Activated naive CD8-positive, alpha-beta T cell treated with anti-CD3 and anti-CD28 coated beads, Interleukin-2, amount 50 U/mL, for 24 hours (primary cell): ENCODE measurements at regions not wholly inside any gene's neighbourhood (a gene's known extent, or its start where the extent isn't known, plus 50 kb on each side); places are given as distances from the start of the nearest gene placed in this dataset.

Source experiments
- ATAC-seq: fragments of 150-1000 bp; cut with Tn5 transposase; one replicate; pipeline ENCODE4 v1.10.0; 2021
- DNase-seq: peaks from one replicate; pipeline ENCODE4 v3.0.0; 2021
- H3K27ac Mint-ChIP-seq: one replicate; pipeline ENCODE4 v1.8.0; 2021; ENCODE audit warnings: mild to moderate bottlenecking, mixed read lengths
- H3K27me3 Mint-ChIP-seq: one replicate; pipeline ENCODE4 v1.8.0; 2021; ENCODE audit warnings: mixed read lengths
- H3K36me3 Mint-ChIP-seq: one replicate; pipeline ENCODE4 v1.8.0; 2021; ENCODE audit warnings: low read depth, mixed read lengths
- H3K4me1 Mint-ChIP-seq: one replicate; pipeline ENCODE4 v1.8.0; 2021; ENCODE audit warnings: mixed read lengths
- H3K4me3 Mint-ChIP-seq: one replicate; pipeline ENCODE4 v1.8.0; 2021; ENCODE audit warnings: mild to moderate bottlenecking, moderate library complexity, mixed read lengths
- H3K9me3 Mint-ChIP-seq: one replicate; pipeline ENCODE4 v1.8.0; 2021; ENCODE audit warnings: mixed read lengths

DNA sequence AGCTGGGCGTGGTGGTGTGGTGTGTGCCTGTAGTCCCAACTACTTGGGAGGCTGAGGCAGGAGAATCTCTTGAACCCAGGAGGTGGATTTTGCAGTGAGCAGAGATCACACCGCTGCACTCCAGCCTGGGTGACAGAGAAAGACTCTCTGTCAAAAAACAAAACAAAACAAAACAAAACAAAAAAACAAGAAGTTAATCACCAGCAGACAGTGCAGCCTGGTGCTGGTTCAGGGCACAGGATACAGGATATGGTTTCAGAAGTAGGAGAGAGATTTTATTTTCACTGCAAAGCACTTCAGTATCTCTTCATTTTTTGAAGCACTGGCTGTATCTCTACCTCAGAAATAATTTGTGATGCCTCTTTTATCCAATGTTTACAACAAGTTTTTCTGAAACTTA is 1222.9 kb upstream of the PRKX start:
- DNase-seq: no peak
- peaks cover 6% of the 10 kb centered on the region for H3K4me1 Mint-ChIP-seq
- no peak overlapping the region for H3K4me3 Mint-ChIP-seq
- H3K27ac Mint-ChIP-seq: no peak overlapping the region
- H3K36me3 Mint-ChIP-seq: no peaks in the 10 kb centered on the region
- no peaks in the 10 kb centered on the region for H3K27me3 Mint-ChIP-seq
- H3K9me3 Mint-ChIP-seq: peaks cover 3% of the 10 kb centered on the region
- no peak for ATAC-seq

DNA sequence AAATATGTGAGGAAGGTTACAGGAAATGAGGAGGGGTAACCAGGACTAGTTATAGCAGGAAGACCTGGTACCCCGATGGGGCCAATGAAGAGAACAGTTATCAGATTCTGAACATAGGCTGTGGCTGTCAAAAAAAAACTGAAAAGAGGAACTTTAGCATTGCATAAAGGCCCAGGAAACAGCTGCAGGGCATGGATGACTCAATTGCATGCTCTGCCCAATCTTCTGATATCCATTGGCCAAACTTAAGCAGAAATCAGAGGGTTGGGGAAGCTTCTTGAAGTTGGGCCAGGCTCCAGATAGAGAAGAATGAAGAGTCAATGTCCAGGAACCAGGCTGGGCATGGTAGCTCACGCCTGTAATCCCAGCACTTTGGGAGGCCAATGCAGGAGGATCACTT is 1222.4 kb upstream of the PRKX start:
- H3K9me3 Mint-ChIP-seq: peaks cover 3% of the 10 kb centered on the region
- no peaks in the 10 kb centered on the region for H3K36me3 Mint-ChIP-seq
- no peak overlapping the region for H3K27ac Mint-ChIP-seq
- H3K4me1 Mint-ChIP-seq: peaks cover 6% of the 10 kb centered on the region
- no peak overlapping the region for H3K4me3 Mint-ChIP-seq
- ATAC-seq (no peak), DNase-seq (peak; percentile 1)
- no peaks in the 10 kb centered on the region for H3K27me3 Mint-ChIP-seq

DNA sequence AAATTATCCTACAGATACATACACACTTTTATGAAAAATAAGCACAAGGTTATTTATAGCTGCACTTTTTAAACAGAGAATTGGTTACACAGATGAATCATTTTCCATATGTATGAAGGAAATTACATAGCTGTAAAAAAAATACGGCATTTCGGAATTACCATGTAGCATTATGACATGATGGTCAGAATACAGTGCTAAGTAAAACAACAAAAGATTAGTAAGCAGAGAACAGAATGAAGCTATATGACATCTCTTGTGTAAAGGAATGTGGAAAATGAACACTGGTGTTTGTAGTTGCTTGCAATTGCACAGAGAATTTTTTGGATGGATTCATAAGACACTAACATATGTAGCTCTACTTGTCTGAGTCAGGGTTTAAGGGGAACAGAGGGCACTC is 1222.0 kb upstream of the PRKX start:
- Mint-ChIP-seq H3K9me3 (peaks cover 3% of the 10 kb centered on the region), H3K4me3 (no peak overlapping the region), H3K27me3 (no peaks in the 10 kb centered on the region), H3K4me1 (peaks cover 6% of the 10 kb centered on the region), H3K27ac (no peak overlapping the region), H3K36me3 (no peaks in the 10 kb centered on the region)
- no peak for ATAC-seq
- DNase-seq: no peak

GRCh38 chrX:4932790-4933189 is 1219.3 kb upstream of the PRKX start:
- no peak overlapping the region for H3K4me3 Mint-ChIP-seq
- no peaks in the 10 kb centered on the region for H3K36me3 Mint-ChIP-seq
- no peak overlapping the region for H3K27ac Mint-ChIP-seq
- H3K27me3 Mint-ChIP-seq: no peaks in the 10 kb centered on the region
- DNase-seq (no peak), ATAC-seq (no peak)
- H3K9me3 Mint-ChIP-seq: peaks cover 3% of the 10 kb centered on the region
- H3K4me1 Mint-ChIP-seq: peaks cover 6% of the 10 kb centered on the region

DNA sequence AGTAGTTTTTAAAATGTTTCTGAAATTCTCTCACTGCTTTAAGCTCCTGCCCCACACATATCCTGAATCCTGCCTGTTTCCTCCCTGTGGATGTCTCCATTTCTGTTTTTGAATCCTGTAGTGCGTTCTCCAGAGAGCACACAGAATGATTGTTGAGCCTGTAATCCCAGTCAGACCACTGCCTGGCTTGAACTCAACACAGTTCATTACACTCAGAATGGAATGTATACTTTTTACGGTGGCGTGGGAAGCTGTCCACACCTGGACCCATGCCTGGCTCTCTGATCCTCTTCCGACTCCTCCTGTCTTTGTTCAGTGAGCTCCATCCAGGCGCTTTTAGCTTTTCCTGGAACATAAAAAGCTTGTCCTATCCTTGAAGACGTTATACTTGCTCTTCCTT is 1217.0 kb upstream of the PRKX start:
- Mint-ChIP-seq H3K9me3 (peaks cover 3% of the 10 kb centered on the region), H3K36me3 (no peaks in the 10 kb centered on the region), H3K4me3 (no peak overlapping the region), H3K4me1 (no peaks in the 10 kb centered on the region), H3K27me3 (no peaks in the 10 kb centered on the region), H3K27ac (no peak overlapping the region)
- no peak for ATAC-seq
- no peak for DNase-seq

DNA sequence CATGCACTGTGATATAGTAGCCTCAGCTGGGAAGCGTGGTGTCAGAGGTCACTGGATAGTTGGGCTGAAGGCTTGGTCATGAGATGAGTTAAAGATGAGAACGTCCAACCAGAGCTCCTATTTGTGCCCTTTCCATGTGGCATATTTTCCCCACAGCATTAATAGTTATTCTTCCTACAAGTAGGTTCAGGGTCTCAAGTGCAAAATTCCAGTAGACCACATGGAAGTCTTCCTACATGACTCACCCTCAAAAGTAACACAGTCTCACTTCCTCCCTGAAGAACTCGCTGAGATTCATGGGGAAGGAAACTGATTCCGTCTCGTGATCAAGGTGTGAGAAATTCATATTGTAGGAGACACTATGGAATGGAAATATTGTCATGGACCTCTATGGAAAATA is 1212.5 kb upstream of the PRKX start:
- no peak for ATAC-seq
- no peak overlapping the region for H3K27ac Mint-ChIP-seq
- H3K4me1 Mint-ChIP-seq: no peaks in the 10 kb centered on the region
- H3K4me3 Mint-ChIP-seq: no peak overlapping the region
- H3K27me3 Mint-ChIP-seq: no peaks in the 10 kb centered on the region
- DNase-seq: no peak
- no peaks in the 10 kb centered on the region for H3K36me3 Mint-ChIP-seq
- peaks cover under 1% of the 10 kb centered on the region for H3K9me3 Mint-ChIP-seq

GRCh38 chrX:4909348-4909747 is 1195.9 kb upstream of the PRKX start:
- no peak overlapping the region for H3K27ac Mint-ChIP-seq
- H3K9me3 Mint-ChIP-seq: no peaks in the 10 kb centered on the region
- no peak for DNase-seq
- no peaks in the 10 kb centered on the region for H3K36me3 Mint-ChIP-seq
- no peaks in the 10 kb centered on the region for H3K27me3 Mint-ChIP-seq
- no peak for ATAC-seq
- peaks cover 2% of the 10 kb centered on the region for H3K4me1 Mint-ChIP-seq
- peak overlapping the region; percentile 63 for H3K4me3 Mint-ChIP-seq

GRCh38 chrX:4905576-4905975 is 1192.1 kb upstream of the PRKX start:
- no peaks in the 10 kb centered on the region for H3K9me3 Mint-ChIP-seq
- no peak overlapping the region for H3K4me3 Mint-ChIP-seq
- H3K27ac Mint-ChIP-seq: no peak overlapping the region
- no peaks in the 10 kb centered on the region for H3K36me3 Mint-ChIP-seq
- H3K27me3 Mint-ChIP-seq: no peaks in the 10 kb centered on the region
- no peak for DNase-seq
- no peak for ATAC-seq
- peaks cover 2% of the 10 kb centered on the region for H3K4me1 Mint-ChIP-seq

DNA sequence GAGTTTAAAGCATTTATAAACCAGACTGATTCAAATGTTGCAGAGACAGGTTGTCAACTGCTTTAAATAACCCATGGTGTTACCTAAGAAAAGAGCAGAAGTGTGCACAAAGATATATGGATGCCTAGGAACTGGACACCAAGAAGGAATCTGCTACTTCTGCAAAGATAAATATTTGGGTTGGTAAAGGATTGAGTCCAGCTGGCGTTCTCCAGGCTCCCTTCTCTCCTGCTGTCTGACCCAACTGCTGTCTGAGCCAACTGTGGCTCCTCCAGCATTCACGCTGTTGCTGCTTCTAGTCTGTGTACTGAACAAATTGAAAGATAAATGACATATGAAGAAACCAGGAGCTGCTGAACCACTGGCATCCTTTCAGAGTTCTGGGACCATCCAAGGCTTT is 1167.8 kb upstream of the PRKX start:
- Mint-ChIP-seq H3K27ac (no peak overlapping the region), H3K4me1 (no peaks in the 10 kb centered on the region), H3K27me3 (no peaks in the 10 kb centered on the region), H3K36me3 (no peaks in the 10 kb centered on the region), H3K9me3 (no peaks in the 10 kb centered on the region), H3K4me3 (no peak overlapping the region)
- DNase-seq: no peak
- no peak for ATAC-seq

DNA sequence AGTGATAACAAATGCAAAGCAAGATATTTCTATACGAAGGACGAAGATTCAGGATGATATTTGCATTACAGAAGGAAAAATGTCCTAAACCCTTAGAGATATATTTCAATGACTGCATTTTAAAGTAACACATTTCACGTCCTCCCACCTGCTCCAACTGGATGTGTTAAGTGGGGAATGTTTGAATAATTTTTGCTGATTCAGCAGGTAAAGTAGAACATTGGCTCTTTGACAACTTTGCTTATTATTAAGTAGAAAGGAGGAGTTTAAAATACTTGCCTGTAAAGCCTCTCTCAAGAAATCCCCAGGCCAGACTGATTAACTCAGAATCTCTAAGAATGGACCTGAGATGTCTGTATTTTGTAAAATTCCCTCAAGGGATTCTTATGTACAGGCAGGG is 1165.2 kb upstream of the PRKX start:
- Mint-ChIP-seq H3K4me3 (no peak overlapping the region), H3K27me3 (no peaks in the 10 kb centered on the region), H3K36me3 (no peaks in the 10 kb centered on the region), H3K4me1 (no peaks in the 10 kb centered on the region), H3K27ac (no peak overlapping the region), H3K9me3 (no peaks in the 10 kb centered on the region)
- DNase-seq (no peak), ATAC-seq (no peak)

GRCh38 chrX:4876268-4876667 is 1162.8 kb upstream of the PRKX start:
- no peaks in the 10 kb centered on the region for H3K4me1 Mint-ChIP-seq

GRCh38 chrX:4851534-4851933 is 1138.1 kb upstream of the PRKX start:
- Mint-ChIP-seq H3K27ac (no peak overlapping the region), H3K9me3 (no peaks in the 10 kb centered on the region), H3K4me3 (no peak overlapping the region), H3K36me3 (no peaks in the 10 kb centered on the region), H3K27me3 (no peaks in the 10 kb centered on the region), H3K4me1 (no peaks in the 10 kb centered on the region)
- no peak for ATAC-seq
- DNase-seq: no peak

More at GRCh38 chrX:4876268-4876667, 1162.8 kb upstream of the PRKX start:
- Mint-ChIP-seq H3K27ac (no peak overlapping the region), H3K27me3 (no peaks in the 10 kb centered on the region), H3K36me3 (no peaks in the 10 kb centered on the region), H3K9me3 (no peaks in the 10 kb centered on the region), H3K4me3 (no peak overlapping the region)
- ATAC-seq (no peak), DNase-seq (no peak)

GRCh38 chrX:4850312-4850711 is 1136.9 kb upstream of the PRKX start:
- no peak for ATAC-seq
- H3K4me3 Mint-ChIP-seq: no peak overlapping the region
- H3K9me3 Mint-ChIP-seq: no peaks in the 10 kb centered on the region

GRCh38 chrX:4844376-4844775 is 1130.9 kb upstream of the PRKX start:
- Mint-ChIP-seq H3K27me3 (no peaks in the 10 kb centered on the region), H3K4me3 (no peak overlapping the region), H3K9me3 (no peaks in the 10 kb centered on the region), H3K27ac (no peak overlapping the region), H3K4me1 (no peaks in the 10 kb centered on the region), H3K36me3 (no peaks in the 10 kb centered on the region)
- DNase-seq: no peak
- no peak for ATAC-seq

More at GRCh38 chrX:4850312-4850711, 1136.9 kb upstream of the PRKX start:
- H3K27me3 Mint-ChIP-seq: no peaks in the 10 kb centered on the region
- no peaks in the 10 kb centered on the region for H3K4me1 Mint-ChIP-seq
- H3K27ac Mint-ChIP-seq: no peak overlapping the region
- no peaks in the 10 kb centered on the region for H3K36me3 Mint-ChIP-seq
- DNase-seq: no peak

GRCh38 chrX:4841216-4841745 is 1127.8 kb upstream of the PRKX start:
- no peaks in the 10 kb centered on the region for H3K4me1 Mint-ChIP-seq
- no peak overlapping the region for H3K27ac Mint-ChIP-seq
- ATAC-seq: no peak
- H3K9me3 Mint-ChIP-seq: no peaks in the 10 kb centered on the region
- H3K4me3 Mint-ChIP-seq: no peak overlapping the region
- no peaks in the 10 kb centered on the region for H3K36me3 Mint-ChIP-seq
- no peak for DNase-seq
- no peaks in the 10 kb centered on the region for H3K27me3 Mint-ChIP-seq

DNA sequence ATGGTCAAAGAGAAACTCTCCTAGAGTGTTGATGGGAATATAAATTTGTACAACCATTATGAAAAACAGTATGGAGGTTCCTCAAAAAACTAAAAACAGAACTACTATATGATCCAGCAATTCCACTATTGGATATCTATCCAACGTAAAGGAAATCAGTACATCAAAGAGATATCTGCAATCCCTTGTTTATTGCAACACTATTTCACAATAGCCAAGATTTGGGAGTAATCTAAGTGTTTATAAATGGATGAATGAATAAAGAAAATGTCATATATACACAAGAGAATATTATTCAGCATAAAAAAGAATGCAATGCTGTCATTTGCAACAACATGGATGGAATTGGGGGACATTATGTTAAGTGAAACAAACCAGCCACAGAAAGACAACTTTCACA is 1118.1 kb upstream of the PRKX start:
- no peak for ATAC-seq
- no peak for DNase-seq
- Mint-ChIP-seq H3K27me3 (no peaks in the 10 kb centered on the region), H3K4me3 (no peak overlapping the region), H3K36me3 (no peaks in the 10 kb centered on the region), H3K9me3 (no peaks in the 10 kb centered on the region), H3K27ac (no peak overlapping the region), H3K4me1 (no peaks in the 10 kb centered on the region)
